Retinal pigment epithelial cell (primary cell): ENCODE measurements at regions not wholly inside any gene's neighbourhood (a gene's known extent, or its start where the extent isn't known, plus 50 kb on each side); places are given as distances from the start of the nearest gene placed in this dataset.

ENCODE experiments used
- DNase-seq: peaks from one replicate; pipeline ENCODE4 v3.0.0-alpha.2; 2010; ENCODE audit warnings: low read depth
- H3K4me3 ChIP-seq: 2 replicates; pipeline ENCODE4 v1.5.1; 2011; ENCODE audit warnings: mild to moderate bottlenecking, low read length, control low read depth, moderate library complexity
- CTCF ChIP-seq: conservative IDR thresholded peaks from 2 replicates; pipeline ENCODE4 v1.5.1; 2011; ENCODE audit warnings: low read depth, low read length, control low read depth, inconsistent platforms

- DNase-seq = no peak
- no peak overlapping the region for H3K4me3 ChIP-seq
- TF ChIP-seq CTCF = no peak
Observed at GRCh38 chr12:115335048-115335447, 651.1 kb upstream of the TBX3 start.

DNA sequence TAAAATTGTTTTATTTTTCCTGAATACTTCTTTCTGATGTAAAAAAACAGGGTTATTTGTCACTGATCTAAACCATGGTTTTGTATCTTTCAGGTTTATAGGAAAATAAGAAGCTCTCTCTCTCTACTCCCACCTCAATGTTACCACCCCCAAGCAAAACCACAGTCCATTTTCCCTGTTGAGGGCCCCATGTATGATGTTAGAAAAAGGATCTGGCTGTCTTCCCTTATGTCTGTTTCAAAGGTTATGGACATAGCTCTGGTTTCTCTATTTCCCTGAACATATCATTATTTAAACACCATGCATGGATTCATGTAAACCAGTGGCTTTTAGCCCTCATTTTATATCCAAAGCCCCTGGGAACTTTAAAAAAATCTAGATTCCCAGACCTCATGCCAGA, 649.0 kb upstream of the TBX3 start:
- no peak for DNase-seq
- no peak for TF ChIP-seq CTCF
- no peak overlapping the region for H3K4me3 ChIP-seq

DNA sequence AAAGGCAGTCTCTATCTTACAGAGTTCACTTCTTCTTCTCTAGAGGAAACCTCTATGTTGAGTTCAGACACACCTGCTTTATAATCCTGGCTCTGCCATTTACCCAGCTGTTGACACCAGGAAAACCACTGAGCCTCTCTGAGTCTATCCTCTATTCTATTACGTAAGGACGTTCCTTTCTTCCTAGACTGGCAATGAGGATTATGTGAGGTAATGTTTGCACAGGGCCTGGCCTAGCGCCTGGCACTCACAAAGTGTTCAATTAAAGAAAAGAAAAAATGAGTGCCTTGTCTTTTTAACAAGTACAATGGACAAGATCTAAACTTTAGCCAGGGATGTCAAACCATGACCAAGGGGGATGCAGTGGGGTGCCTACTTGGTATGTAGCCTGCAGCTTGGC, 641.9 kb upstream of the TBX3 start:
- no peak for TF ChIP-seq CTCF
- DNase-seq = no peak
- no peak overlapping the region for H3K4me3 ChIP-seq

DNA sequence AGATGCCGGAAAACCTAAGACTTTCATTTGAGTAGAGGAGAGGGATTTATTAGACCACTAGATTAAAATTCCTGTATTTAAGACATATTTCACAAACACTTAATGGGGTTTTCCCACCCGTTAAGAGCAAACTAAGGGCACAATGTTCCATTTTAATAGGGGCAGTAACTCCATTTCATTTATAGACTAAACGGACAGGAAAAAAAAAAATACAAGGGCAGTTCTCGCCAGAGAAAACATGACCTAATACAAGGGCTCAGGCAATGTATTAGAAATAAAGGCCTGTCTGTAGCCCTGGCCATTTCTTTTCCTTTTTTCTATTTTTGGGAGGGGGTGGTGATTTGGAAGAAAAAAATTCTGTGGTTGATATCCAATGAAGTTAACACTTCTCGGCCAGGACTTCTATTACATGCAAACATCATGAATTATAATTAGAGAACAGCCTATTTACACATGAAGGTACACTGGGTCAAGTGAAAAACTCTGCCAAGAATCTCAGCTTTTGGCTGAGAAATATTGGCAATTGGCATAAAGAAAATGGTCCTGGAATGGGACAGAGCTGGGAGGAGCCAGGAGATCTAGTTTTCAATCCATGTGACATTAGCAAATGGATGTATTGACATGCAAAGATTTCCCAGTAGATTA, 641.1 kb upstream of the TBX3 start:
- no peak for DNase-seq
- TF ChIP-seq CTCF = no peak
- no peak overlapping the region for H3K4me3 ChIP-seq

GRCh38 chr12:115323223-115323905, 639.4 kb upstream of the TBX3 start:
- H3K4me3 ChIP-seq = no peak overlapping the region
- TF ChIP-seq CTCF = no peak
- DNase-seq = no peak

- DNase-seq = no peak
Observed at GRCh38 chr12:115322275-115322674, 638.3 kb upstream of the TBX3 start.

More at GRCh38 chr12:115322275-115322674, 638.3 kb upstream of the TBX3 start:
- TF ChIP-seq CTCF = no peak
- no peak overlapping the region for H3K4me3 ChIP-seq
